Progenitor cell of endocrine pancreas (in vitro differentiated cells): ENCODE measurements at regions not wholly inside any gene's neighbourhood (a gene's known extent, or its start where the extent isn't known, plus 50 kb on each side); places are given as distances from the start of the nearest gene placed in this dataset.
"Not testable (repeated sequence)": the region's sequence is repeated elsewhere in the genome, so short reads cannot be mapped to it uniquely, and the experiment has no call there.

ENCODE experiments used
- DNase-seq: peaks from one replicate; pipeline ENCODE4 v3.0.0; 2021; ENCODE audit warnings: low spot score; ENCODE audit not compliant: unreplicated experiment
- H3K27ac Mint-ChIP-seq: 2 replicates; pipeline ENCODE4 v1.8.0; 2021; ENCODE audit warnings: mild to moderate bottlenecking, moderate library complexity, mixed read lengths
- H3K27me3 Mint-ChIP-seq: 2 replicates; pipeline ENCODE4 v1.8.0; 2021; ENCODE audit warnings: mixed read lengths
- H3K36me3 Mint-ChIP-seq: 2 replicates; pipeline ENCODE4 v1.8.0; 2022; ENCODE audit warnings: mixed read lengths; ENCODE audit not compliant: insufficient read depth
- H3K4me1 Mint-ChIP-seq: 2 replicates; pipeline ENCODE4 v1.8.0; 2021; ENCODE audit warnings: low read depth, mixed read lengths
- H3K4me3 Mint-ChIP-seq: 2 replicates; pipeline ENCODE4 v1.8.0; 2021; ENCODE audit warnings: low read depth, mild to moderate bottlenecking, moderate library complexity, mixed read lengths
- H3K9me3 Mint-ChIP-seq: 2 replicates; pipeline ENCODE4 v1.8.0; 2021; ENCODE audit warnings: low read depth, mixed read lengths
- CTCF ChIP-seq: fragments of 200-600 bp; sonication (generic); IDR thresholded peaks from one replicate; pipeline ENCODE4 v1.5.0; 2021; ENCODE audit warnings: antibody characterized with exemption, mild to moderate bottlenecking; ENCODE audit not compliant: unreplicated experiment

- no peak for TF ChIP-seq CTCF
- Mint-ChIP-seq H3K9me3 (peaks cover 10% of the 10 kb centered on the region), H3K36me3 (no peaks in the 10 kb centered on the region), H3K27ac (no peak overlapping the region), H3K4me3 (no peak overlapping the region), H3K4me1 (peaks cover 4% of the 10 kb centered on the region), H3K27me3 (no peaks in the 10 kb centered on the region)
- DNase-seq, result no peak
Measured at GRCh38 chr13:44690376-44690775, 114.2 kb upstream of the TSC22D1 start.

DNA sequence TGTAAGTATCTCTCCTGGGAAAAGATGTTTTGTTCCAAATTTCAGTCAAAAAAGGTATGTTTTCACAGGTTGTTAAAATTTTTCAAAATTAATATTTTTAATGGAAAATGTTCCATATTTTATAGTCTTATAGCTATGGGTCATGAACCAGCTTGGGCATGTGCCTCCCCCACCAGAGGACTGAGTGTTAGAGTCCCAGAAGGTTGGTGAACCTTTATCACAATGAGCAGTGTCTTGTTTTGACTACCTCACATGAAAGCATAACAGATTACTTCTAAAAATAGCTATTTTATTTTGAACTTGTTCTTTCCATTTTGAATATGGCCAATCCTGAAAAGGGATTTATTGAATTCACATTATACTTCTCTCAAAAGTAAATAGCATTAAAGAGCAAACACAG, 112.5 kb upstream of the TSC22D1 start:
- Mint-ChIP-seq H3K27me3 (no peaks in the 10 kb centered on the region), H3K36me3 (peaks cover 2% of the 10 kb centered on the region), H3K27ac (no peak overlapping the region), H3K4me3 (no peak overlapping the region), H3K4me1 (no peaks in the 10 kb centered on the region), H3K9me3 (peaks cover 13% of the 10 kb centered on the region)
- no peak for TF ChIP-seq CTCF
- no peak for DNase-seq

DNA sequence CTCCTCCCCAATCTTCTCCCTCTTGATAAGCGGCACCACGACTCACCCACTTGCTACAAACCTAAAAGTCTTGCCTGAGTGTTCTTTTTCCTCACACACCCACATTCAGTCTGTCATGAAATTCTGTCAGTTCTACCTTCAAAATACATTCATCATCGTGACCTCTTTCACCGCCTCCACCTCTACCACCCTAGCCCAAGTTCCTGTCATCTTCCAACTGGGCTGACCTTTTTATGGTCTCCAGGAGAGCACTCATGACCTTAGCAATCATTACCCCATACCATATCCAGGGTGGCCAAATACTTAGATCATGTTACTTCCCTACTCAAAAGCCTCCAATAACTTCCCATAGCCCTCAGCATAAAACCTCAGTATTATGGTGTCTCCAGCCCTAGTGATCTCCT, 110.4 kb upstream of the TSC22D1 start:
- no peak overlapping the region for H3K4me3 Mint-ChIP-seq
- no peaks in the 10 kb centered on the region for H3K27me3 Mint-ChIP-seq
- TF ChIP-seq CTCF, result no peak
- peaks cover 4% of the 10 kb centered on the region for H3K36me3 Mint-ChIP-seq
- no peak overlapping the region for H3K27ac Mint-ChIP-seq
- peaks cover 13% of the 10 kb centered on the region for H3K9me3 Mint-ChIP-seq
- no peaks in the 10 kb centered on the region for H3K4me1 Mint-ChIP-seq
- DNase-seq, result no peak

- Mint-ChIP-seq H3K27me3 (no peaks in the 10 kb centered on the region), H3K27ac (no peak overlapping the region), H3K9me3 (peaks cover 18% of the 10 kb centered on the region), H3K36me3 (peaks cover 8% of the 10 kb centered on the region), H3K4me3 (no peak overlapping the region), H3K4me1 (no peaks in the 10 kb centered on the region)
- no peak for TF ChIP-seq CTCF
- DNase-seq, result no peak
Measured at GRCh38 chr13:44685641-44686040, 109.5 kb upstream of the TSC22D1 start.

- H3K27me3 Mint-ChIP-seq, DNase-seq, H3K4me1 Mint-ChIP-seq, H3K4me3 Mint-ChIP-seq, H3K27ac Mint-ChIP-seq, H3K36me3 Mint-ChIP-seq: not testable (repeated sequence)
- peaks cover 28% of the 10 kb centered on the region for H3K9me3 Mint-ChIP-seq
Measured at GRCh38 chr13:44682416-44682815, 106.3 kb upstream of the TSC22D1 start.

GRCh38 chr13:44680746-44681355, 104.7 kb upstream of the TSC22D1 start:
- TF ChIP-seq CTCF, result no peak
- Mint-ChIP-seq H3K9me3 (peaks cover 20% of the 10 kb centered on the region), H3K4me1 (no peaks in the 10 kb centered on the region), H3K27me3 (no peaks in the 10 kb centered on the region), H3K4me3 (no peak overlapping the region), H3K27ac (no peak overlapping the region), H3K36me3 (peaks cover 8% of the 10 kb centered on the region)
- no peak for DNase-seq
